Transverse colon (tissue), 4 donors: ENCODE measurements at regions not wholly inside any gene's neighbourhood (a gene's known extent, or its start where the extent isn't known, plus 50 kb on each side); places are given as distances from the start of the nearest gene placed in this dataset.

Source experiments
- DNase-seq: peaks from one replicate; pipeline ENCODE4 v3.0.0-alpha.2; 2019
- H3K27ac ChIP-seq, 4 donors: fragments of 200-600 bp; sonication (generic); 2 replicates each; pipeline ENCODE4 v1.5.1; 2016 to 2018; ENCODE audit warnings: inconsistent platforms in 4 of 4
- H3K27me3 ChIP-seq: fragments of 200-600 bp; sonication (generic); 2 replicates; pipeline ENCODE4 v1.5.1; 2017; ENCODE audit warnings: inconsistent platforms
- H3K36me3 ChIP-seq, 4 donors: fragments of 200-600 bp; sonication (generic); 2 replicates each; pipeline ENCODE4 v1.5.1; 2017 to 2019; ENCODE audit warnings: inconsistent platforms in 4 of 4
- H3K4me1 ChIP-seq, 4 donors: fragments of 200-600 bp; sonication (generic); 2 replicates each; pipeline ENCODE4 v1.5.1; 2017 to 2020; ENCODE audit warnings: inconsistent platforms in 4 of 4
- H3K4me3 ChIP-seq, 4 donors: fragments of 200-600 bp; sonication (generic); 1 replicate in 1 of 4; 2 replicates in 3 of 4; pipeline versions ENCODE4 v1.5.1 to v1.6.1; 2017 to 2019; ENCODE audit warnings: inconsistent platforms in 4 of 4
- H3K9me3 ChIP-seq, 2 donors: fragments of 200-600 bp; sonication (generic); 2 replicates each; pipeline ENCODE4 v1.5.1; 2017 to 2019; ENCODE audit warnings: inconsistent platforms in 2 of 2
- CTCF ChIP-seq, 5 experiments: fragments of 200-600 bp in 3 of 5; fragments of 450-650 bp in 2 of 5; sonication (generic) in 3 of 5; IDR thresholded peaks; 1 replicate in 2 of 5; 2 replicates in 3 of 5; pipeline ENCODE4 v1.5.1; 2016 to 2017; ENCODE audit warnings: antibody characterized with exemption in 5 of 5, inconsistent platforms in 3 of 5, mild to moderate bottlenecking in 2 of 5, moderate library complexity in 1 of 5
- EP300 ChIP-seq: sonication (generic); formaldehyde crosslinking; IDR thresholded peaks from one replicate; pipeline ENCODE4 v1.6.1; 2017; ENCODE audit warnings: antibody characterized with exemption, low read depth
- POLR2A ChIP-seq: fragments of 450-650 bp; IDR thresholded peaks from one replicate; pipeline ENCODE4 v1.6.1; 2016; ENCODE audit warnings: antibody characterized with exemption, mild to moderate bottlenecking, moderate library complexity
- POLR2AphosphoS5 ChIP-seq, 3 donors: sonication (generic); formaldehyde crosslinking; IDR thresholded peaks; one replicate each; pipeline ENCODE4 v1.6.1; 2016; ENCODE audit warnings: antibody characterized with exemption in 3 of 3
- WGBS, 2 donors: methylation state at CpG; one replicate each; pipeline ENCODE4 v1.1.5; 2018; ENCODE audit warnings: low coverage in 1 of 2; 5-methylcytosine and 5-hydroxymethylcytosine counted together
- in situ Hi-C, 4 donors: fragments of 200-750 bp; cut with MboI; loops; one replicate each; pipeline versions ENCODE4 v1.15.0 to v1.15.1; 2017; ENCODE audit warnings: low sequenced_read_pairs in 3 of 4, low pct_ligation_motif_present in 1 of 4, low pct_unique_long_range_greater_than_20kb in 1 of 4
- intact Hi-C: fragments of 100-400 bp; cut with DNase I; formaldehyde crosslinking; loops from one replicate; pipeline ENCODE4 v1.15.1; 2023; ENCODE audit warnings: low total_unique reads

DNA sequence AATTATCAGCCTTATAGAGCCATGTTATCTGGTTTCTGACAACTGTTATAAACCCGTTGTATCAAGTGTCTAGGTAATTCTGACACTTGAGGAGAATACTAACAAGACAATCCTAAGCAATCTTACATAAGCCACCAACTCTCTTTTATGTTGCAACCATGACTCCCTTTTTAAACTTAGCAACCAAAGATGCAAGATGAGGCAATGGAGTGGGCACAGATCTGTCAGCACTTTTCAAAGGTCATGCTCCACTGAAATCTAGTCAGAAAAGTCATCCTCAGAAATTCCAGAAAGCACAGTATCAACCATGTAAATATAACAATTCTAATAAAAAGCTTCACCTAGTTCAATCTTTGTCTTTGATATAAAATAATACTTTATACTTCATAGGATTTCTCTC, 77.0 kb upstream of the SEMA3A start:
- Histone ChIP-seq H3K27me3 (no peaks in the 10 kb centered on the region), H3K4me1 (no peaks in the 10 kb centered on the region), H3K36me3 (no peaks in the 10 kb centered on the region), H3K27ac (no peak overlapping the region), H3K9me3 (no peaks in the 10 kb centered on the region), H3K4me3 (no peak overlapping the region)
- TF ChIP-seq POLR2A (no peak), CTCF (IDR thresholded peaks at IDR 0.05) (no peak), EP300 (no peak), POLR2AphosphoS5 (IDR thresholded peaks at IDR 0.05) (no peak)
- intact Hi-C loops (no loop called here), in situ Hi-C loops (no loop called here)
- DNase-seq, result no peak
- WGBS, 2 donors, result 60 to 80% methylated on average over 1 of the region's 1 CpG

DNA sequence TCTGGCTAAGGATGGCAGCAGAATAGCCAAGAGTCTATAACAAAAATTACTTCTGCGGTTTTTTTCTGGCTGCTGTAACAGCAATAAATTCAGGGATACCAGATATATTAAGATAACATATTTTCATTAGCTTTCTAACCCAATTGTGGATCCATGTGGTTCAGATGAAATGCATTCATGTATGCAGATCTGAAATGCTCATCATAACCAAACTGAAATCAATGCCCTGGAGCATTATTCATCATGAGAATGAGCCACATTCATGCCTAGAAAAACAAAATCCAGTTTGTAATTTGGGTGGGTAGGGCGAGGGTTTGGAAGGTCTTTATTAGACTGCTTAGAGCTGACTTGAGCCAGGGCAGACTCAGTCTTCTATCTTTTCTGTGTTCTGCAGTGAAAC, 69.8 kb upstream of the SEMA3A start:
- no peak for TF ChIP-seq EP300
- TF ChIP-seq POLR2A, result no peak
- Histone ChIP-seq H3K27ac (no peak overlapping the region), H3K27me3 (no peaks in the 10 kb centered on the region), H3K9me3 (no peaks in the 10 kb centered on the region), H3K4me3 (no peak overlapping the region), H3K4me1 (no peaks in the 10 kb centered on the region), H3K36me3 (no peaks in the 10 kb centered on the region)
- 64 to 82% methylated on average over 1 to 2 of the region's 2 CpGs for WGBS, 2 donors
- intact Hi-C loops, result no loop called here
- in situ Hi-C loops, result no loop called here
- DNase-seq, result no peak

GRCh38 chr7:84263106-84263505, 68.5 kb upstream of the SEMA3A start:
- Histone ChIP-seq H3K27ac (no peak overlapping the region), H3K9me3 (no peaks in the 10 kb centered on the region), H3K36me3 (no peaks in the 10 kb centered on the region), H3K4me1 (no peaks in the 10 kb centered on the region), H3K27me3 (no peaks in the 10 kb centered on the region), H3K4me3 (no peak overlapping the region)
- 88 to 94% methylated on average over 2 of the region's 2 CpGs for WGBS, 2 donors
- in situ Hi-C loops, result no loop called here
- no peak for TF ChIP-seq POLR2AphosphoS5 (IDR thresholded peaks at IDR 0.05)
- no peak for TF ChIP-seq POLR2A
- TF ChIP-seq EP300, result no peak
- TF ChIP-seq CTCF (IDR thresholded peaks at IDR 0.05), result no peak
- intact Hi-C loops, result no loop called here
- no peak for DNase-seq

GRCh38 chr7:84261509-84261908, 66.9 kb upstream of the SEMA3A start:
- in situ Hi-C loops (no loop called here), intact Hi-C loops (no loop called here)
- 80 to 81% methylated on average over 1 to 4 of the region's 4 CpGs for WGBS, 2 donors
- no peak for DNase-seq
- TF ChIP-seq CTCF (IDR thresholded peaks at IDR 0.05) (no peak), POLR2AphosphoS5 (IDR thresholded peaks at IDR 0.05) (no peak), POLR2A (no peak), EP300 (no peak)
- Histone ChIP-seq H3K36me3 (no peaks in the 10 kb centered on the region), H3K9me3 (no peaks in the 10 kb centered on the region), H3K4me3 (no peak overlapping the region), H3K4me1 (no peaks in the 10 kb centered on the region), H3K27me3 (no peaks in the 10 kb centered on the region), H3K27ac (no peak overlapping the region)

GRCh38 chr7:84258628-84259027, 64.0 kb upstream of the SEMA3A start:
- TF ChIP-seq POLR2A, result no peak
- TF ChIP-seq EP300, result no peak
- TF ChIP-seq POLR2AphosphoS5 (IDR thresholded peaks at IDR 0.05), result no peak
- TF ChIP-seq CTCF (IDR thresholded peaks at IDR 0.05), result no peak
- intact Hi-C loops, result no loop called here
- DNase-seq, result no peak
- Histone ChIP-seq H3K4me3 (no peak overlapping the region), H3K36me3 (no peaks in the 10 kb centered on the region), H3K4me1 (no peaks in the 10 kb centered on the region), H3K27me3 (no peaks in the 10 kb centered on the region), H3K9me3 (no peaks in the 10 kb centered on the region), H3K27ac (no peak overlapping the region)
- in situ Hi-C loops, result no loop called here
